ENCODE measurements at regions not wholly inside any gene's neighbourhood (a gene's known extent, or its start where the extent isn't known, plus 50 kb on each side); places are given as distances from the start of the nearest gene placed in this dataset.
"Not testable (repeated sequence)": the region's sequence is repeated elsewhere in the genome, so short reads cannot be mapped to it uniquely, and the experiment has no call there.

DNA sequence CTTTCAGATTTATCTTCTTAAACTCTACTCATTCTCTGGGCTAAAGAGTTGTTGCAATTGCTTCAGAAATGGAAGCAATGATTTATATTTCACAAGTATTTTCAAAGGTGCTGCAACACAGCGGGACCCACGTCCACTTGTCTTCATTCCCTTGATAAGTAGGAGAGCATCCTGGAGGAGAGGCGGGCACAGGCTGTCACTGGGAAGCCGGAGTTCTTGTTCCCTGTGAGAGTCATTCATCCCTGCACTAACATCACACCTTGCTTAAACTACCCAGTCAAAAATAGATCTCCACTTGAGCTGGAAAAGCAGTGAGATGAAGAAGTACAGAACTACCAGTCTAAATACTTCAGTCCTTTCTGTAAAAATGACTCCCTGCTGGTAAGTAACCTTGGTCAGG, 160.5 kb upstream of the RASSF8 start:
- no peak for DNase-seq

DNA sequence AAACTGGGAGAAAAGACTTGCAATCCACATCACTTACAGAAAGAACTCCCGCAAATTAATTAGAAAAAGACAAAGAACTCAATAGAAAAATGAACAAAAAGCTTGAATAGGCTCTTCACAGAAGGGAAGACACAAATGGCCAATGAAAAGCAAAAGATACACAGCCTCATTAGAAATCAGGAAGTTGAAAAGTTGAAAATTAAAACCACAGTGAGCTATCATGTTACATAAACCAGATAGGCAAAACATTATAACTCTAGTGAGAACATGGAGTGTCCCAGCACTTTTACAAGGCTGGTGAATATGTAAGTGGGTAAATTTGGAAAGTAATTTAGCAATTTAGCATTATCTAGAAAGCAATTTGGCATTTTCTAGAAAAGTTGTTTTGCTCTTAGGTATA, 158.4 kb upstream of the RASSF8 start:
- no peak for DNase-seq

DNA sequence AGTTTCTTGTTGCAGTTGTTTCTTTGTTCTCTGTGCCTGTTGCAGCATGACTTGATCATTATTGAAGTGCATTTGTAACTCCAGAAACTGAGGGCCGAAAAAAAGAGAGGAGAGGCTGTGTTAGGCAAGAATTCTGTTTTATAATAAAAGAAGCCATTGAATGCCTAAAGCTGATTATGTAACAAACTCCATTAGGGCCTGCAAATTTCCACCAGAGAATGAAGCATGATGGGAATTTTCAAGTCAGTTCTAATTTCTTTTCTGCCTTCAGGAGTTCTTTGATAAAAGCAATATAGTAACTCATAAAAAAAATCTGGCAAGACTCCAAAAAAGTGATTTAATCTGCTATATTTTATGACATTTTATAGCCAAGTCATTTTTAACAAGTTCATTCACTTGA, 156.7 kb upstream of the RASSF8 start:
- DNase-seq = no peak

DNA sequence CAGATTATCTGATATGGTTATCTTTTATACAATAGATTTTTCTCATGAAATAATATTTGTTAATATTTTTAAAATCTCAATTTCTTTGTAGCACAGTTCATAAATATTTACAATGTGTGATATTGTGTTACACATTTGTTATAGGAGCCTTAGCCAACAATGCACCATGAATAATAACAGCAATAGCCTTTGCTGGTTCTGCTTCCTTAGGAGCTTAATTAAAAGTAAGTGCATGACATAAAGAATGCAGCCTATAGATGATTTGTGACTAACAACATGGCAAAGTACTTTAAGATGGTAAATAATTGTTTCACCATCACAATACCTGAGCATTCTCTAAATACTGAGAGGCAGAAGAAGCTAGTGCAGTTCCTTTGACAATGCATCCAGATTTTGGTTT, 156.3 kb upstream of the RASSF8 start:
- no peak for DNase-seq

DNA sequence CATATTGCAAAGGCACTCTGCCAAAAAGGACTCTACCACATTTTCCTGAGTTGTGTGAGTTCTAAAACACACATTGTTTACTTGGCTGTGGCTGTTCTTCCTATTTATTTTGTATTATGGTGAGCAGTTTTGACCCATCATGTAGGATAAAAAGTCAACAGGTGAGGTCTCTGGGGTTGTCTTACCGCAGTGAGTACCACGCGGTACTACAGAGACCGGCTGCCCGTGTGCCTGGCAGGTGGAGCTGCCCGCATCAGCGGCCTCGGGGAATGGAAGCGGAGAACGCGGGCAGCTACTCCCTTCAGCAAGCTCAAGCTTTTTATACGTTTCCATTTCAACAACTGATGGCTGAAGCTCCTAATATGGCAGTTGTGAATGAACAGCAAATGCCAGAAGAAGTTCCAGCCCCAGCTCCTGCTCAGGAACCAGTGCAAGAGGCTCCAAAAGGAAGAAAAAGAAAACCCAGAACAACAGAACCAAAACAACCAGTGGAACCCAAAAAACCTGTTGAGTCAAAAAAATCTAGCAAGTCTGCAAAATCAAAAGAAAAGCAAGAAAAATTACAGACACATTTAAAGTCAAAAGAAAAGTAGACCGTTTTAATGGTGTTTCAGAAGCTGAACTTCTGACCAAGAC, 155.3 kb upstream of the RASSF8 start:
- DNase-seq = not testable (repeated sequence)

DNA sequence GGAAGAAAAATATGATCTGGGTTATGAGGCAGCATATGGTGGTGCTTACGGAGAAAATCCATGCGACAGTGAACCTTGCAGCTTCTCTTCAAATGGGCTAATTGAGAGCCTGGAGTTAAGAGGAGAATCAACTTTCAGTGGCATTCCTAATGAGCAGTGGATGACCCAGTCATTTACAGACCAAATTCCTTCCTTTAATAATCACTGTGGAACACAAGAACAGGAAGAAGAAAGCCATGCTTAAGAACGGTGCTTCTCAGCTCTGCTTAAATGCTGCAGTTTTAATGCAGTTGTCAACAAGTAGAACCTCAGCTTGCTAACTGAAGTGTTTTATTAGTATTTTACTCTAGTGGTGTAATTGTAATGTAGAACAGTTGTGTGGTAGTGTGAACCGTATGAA, 154.2 kb upstream of the RASSF8 start:
- not testable (repeated sequence) for DNase-seq

DNA sequence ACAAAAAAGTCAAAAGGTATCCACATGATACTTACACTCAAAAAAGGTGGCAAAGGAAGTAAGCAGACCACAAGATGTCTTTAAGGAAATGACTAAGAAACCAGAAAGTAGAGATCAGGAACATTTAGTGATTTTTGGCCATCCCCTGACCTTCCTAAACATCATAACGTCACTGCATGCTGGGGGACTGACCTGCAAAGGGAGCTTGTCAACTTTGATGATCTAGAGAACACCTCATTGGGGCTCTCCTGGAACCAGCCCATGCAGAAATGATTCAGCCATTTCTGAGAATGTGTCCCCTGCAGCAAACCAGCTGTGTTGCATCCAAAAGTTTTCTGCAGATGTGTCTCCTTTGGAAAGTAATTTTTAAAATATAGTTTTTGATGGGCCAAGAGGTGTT, 152.2 kb upstream of the RASSF8 start:
- no peak for DNase-seq

DNA sequence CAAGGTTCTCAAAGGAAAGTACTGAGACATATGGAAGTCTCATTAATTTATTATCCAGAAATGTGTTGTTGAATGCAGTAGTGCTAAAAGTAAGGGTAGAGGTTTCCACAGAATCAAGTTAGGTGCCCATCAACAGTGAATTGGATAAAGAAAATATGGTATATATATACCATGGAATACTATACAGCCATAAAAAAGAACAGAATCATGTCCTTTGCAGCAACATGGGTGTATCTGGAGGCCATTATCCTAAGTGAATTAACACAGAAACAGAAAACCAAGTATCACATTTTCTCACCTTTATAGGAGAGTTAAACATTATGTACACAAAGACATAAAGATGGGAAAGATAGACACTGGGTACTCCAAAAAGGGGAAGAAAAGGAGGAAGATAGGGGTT, 149.9 kb upstream of the RASSF8 start:
- DNase-seq = no peak

DNA sequence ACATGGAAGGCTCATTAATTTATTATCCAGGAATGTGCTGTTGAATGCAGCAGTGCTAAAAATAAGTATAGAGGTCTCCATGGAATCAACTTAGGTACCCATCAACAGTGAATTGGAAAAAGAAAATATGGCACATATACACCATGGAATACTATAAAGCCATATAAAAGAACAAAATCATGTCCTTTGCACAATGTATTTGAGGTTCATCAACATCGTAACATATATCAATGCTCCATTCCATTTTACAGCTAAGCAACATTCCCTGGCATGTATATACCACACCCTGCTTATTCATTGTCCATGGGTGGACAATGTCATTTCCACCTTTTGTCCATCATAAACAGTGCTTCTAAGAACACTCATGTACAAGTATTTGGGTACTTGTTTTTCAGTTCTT, 147.8 kb upstream of the RASSF8 start:
- no peak for DNase-seq

DNA sequence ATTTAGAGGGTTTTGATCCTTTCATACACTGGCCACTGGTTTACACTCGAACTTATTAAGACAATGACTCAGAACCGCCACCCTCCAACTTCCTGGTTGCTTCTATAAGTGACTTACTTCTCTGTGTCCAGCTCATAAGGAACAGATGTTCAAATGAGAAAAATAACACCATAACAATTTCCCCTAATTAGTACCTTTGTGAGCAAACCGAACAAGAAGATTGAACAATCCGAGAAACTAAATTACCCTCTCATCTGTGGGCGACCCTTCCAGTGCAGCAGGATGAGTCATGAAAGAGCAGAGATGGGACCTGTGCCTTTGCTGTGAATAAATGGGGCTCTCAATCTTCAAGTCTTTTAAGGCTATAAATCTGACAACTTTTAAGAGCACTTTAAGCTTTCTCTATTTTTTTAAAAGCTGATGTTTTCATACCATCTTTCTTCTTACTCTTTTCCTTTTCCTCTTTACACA, 146.8 kb upstream of the RASSF8 start:
- DNase-seq = no peak

DNA sequence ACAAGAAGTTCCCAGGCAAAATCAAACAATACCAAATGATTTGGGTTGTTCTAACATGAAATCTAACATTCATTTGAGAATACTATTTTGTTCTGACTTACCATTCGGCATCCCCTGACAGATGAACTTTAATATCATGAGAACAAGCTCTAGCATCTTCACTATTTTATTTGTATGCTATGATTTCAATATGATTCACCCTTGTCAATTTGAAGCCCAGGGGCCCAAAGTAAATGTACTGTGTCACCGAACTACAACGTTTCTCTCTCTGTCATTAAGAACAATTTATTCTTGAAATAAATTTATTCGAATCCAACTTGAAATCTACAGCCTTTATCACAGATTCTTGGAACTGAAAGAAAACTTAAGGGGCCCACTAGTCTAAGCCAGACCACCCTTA, 146.2 kb upstream of the RASSF8 start:
- no peak for DNase-seq

DNA sequence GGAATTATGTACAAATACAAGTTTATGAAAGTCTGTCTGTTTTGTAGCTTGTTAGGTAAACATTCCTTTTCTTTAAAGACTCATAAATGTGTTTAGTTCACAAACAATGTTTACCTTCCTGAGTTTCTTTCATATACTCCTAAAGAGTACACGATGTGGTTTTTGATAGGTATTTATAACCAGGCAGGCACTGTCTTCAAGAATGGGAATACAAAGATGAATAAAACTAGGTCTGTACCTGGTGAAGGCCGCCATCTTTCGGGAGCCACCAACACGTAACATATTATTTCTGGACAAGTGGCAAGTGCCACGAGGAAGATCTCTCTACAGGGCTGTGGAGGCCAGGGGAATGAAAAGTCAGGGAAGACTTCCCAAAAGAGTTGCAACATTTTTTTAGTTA, 144.6 kb upstream of the RASSF8 start:
- no peak for DNase-seq

DNA sequence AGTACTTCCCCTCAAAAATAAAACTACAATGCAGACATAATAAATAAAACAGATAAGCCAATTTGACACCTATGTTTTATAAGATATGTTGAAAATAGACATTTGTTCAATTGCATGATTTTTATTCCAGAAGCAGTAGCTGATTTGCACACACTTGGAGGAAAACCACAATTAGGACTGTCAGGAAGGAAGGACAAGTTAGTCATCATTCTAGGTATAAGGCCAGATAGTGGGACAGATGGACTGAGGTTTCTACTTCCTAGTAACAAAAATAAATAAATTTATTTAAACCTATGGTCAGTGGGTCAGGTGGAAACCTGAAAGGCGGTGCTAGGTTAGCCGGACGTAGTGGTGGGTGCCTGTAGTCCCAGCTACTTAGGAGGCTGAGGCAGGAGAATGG, 141.8 kb upstream of the RASSF8 start:
- DNase-seq = no peak

DNA sequence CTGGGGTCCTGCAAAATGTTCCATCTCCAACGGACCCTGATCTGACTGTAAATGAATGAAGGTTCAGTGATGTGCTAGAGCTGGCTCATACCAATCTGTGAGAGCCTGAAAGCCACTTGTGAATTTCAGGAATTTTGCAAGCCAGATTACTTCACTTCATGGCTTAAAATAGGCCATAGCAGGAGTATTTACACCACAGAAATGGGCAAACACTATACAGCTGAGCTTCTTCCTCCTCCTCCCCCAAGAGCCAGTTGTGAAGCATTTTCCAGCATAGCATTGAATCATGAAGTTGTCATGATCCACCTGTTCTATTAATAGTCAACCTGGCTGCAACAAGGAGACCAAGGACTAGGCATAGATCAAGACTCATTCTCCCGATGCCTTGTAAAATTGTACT, 141.3 kb upstream of the RASSF8 start:
- no peak for DNase-seq

DNA sequence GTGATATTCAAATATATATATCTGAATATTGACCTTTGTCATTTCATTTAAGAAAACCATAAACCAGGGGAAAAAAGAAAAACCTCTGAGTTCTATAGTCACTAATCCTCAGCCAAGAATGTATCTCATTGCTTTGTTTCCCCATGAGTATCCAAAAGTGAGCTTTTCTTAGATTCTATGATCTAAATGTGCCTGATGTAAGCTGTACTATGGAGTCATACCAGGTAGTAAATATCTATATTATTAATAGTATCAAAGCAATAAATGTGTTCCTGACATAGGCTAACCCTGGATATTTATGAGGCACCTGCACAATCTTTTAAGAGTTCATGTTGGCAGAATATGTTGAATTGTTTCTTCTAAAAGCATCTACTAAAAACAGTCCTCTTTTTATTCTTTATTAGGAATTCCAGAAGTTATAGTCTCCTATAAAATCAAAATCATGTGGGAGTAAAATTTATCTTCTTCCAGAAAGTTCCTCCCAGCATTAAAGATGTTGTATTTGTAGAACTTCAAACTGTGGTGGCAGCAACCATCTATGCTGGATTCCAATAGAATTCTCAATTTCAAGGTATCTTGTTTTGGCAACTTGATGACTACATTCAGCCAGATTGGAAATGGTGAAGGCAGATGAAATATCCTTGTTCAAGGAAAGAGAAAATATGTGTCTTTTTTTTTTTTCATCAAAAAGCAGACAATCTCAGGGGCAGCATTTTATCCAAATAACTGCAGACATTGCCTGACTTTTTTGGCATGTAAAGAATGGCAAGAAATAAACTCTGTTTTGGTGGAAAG, 139.7 kb upstream of the RASSF8 start:
- DNase-seq = no peak

DNA sequence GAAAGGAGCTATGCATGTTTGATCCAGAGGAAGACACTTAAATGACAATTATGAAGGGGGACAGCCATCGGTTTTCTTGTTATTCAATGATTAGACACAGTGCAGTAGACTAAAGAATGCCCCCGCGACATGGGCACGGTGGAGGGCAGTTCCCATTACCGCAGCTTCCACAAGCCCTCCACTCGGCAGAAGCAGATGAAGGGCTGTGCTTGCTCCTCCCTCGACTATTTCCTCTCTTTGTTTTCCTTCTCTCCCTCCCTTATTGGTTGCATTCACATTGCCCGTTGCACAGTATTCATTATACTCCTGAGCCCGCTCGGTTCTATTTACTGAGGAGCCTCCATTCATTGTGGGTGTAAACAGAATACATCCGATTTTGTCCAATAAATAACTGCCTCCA, 138.8 kb upstream of the RASSF8 start:
- DNase-seq = no peak

DNA sequence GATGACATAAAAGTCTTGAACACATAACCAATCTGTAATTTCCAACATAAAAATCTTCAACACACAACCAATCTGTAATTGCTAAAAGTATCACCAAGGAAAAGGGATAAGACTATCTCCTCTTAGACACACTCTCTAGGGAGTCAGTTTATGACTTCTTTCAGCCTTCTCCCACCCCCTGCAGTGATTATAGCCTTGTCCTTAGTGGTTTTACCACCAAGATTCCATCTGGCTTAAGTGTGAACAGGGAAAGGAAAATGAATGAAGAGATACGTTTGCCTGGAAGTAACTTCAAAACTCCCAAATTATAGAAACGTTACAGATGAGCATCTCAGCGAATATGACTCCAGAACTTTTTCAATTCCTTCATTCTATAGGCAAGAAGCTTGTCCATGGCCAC, 136.2 kb upstream of the RASSF8 start:
- DNase-seq = no peak

DNA sequence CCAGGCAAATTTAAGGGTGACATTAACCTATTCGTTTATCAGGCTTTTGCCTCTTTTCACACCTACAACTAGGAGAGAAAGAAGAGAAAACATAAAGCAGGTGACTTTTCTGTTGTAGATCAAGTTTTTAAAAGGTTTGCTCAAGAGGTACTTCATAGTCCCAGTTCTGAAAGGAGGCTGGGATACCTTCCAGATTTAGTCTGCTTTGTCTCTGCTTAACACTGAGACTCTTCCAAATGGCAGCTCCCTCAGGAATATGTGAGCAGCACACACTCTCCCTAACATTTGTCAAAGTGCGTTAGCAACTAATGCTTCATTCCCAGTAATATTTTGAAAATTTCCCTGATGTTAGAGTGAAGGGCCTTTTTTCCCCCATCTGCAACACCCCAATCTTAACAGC, 133.7 kb upstream of the RASSF8 start:
- no peak for DNase-seq

DNA sequence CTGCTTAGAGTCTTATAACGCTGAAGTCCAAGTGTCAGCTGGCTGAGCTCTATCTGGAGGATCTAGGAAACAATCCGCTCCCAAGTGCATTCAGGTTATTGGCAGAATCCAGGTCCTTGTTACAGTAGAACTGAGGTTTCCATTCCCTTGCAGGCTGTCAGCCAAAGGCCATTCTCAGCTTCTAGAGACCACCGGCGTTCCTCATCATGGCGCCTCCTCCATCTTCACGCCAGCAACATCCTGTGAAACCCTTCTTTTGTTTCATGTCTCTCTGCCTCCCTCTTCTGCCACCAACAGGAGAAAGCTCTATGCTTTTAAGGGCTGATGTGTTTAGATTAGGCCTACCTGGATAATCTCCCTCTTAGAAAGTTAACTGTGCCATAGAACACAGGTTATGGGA, 133.0 kb upstream of the RASSF8 start:
- no peak for DNase-seq

DNA sequence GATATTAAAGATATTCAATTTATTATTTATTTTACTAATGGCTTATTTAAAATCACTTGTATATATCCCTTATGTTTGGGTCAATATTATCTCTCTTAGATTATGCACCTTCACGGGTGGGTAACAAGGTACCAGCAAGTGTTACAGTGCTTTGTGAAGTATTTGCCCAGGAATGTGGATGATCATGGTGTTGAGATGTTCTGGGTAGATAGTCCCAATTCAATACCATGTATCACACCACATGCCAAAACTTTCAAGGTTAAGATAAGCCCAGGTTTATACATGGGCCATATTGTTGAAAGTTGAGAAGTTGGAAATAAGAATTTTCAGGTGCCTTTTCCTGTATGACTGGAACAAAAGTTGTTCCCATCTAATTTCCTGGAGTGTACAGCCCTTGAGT, 131.3 kb upstream of the RASSF8 start:
- no peak for DNase-seq

DNA sequence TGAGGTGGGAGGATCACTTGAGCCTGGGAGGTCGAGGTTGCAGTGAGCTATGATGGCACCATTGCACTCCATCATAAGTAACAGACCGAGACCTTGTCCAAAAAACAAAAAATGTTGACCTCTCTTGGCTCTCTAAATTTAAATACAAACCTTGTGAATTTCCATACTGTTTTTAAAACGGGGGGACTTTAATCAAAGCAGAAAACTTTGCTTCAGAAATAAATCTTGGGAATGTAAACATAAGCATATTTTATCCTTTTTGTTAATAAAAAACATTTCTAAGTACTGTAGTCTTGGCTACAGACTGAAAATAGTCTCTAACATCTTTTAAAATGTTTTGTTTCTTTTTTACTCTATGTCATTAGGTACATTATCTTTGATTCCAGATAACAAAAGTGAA, 130.7 kb upstream of the RASSF8 start:
- no peak for DNase-seq

DNA sequence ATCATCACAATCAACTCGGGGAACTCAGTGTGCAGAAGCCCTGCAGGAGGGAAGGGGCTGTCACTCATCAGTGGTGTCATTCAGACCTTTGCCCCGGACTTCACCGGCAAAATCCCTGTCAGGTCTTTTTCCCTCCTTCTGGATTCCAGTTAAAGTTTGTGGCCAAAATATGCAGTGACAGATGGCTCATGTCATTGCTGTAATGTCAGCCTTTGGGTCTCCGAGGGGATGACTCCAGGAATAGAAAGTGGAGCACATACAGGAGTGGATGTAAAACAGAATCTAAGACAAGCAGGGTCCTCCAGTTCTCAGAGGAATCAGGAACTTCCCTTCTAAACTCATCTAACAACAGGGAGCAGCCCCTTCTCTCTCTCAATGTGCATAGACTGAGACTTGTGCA, 130.3 kb upstream of the RASSF8 start:
- no peak for DNase-seq

DNA sequence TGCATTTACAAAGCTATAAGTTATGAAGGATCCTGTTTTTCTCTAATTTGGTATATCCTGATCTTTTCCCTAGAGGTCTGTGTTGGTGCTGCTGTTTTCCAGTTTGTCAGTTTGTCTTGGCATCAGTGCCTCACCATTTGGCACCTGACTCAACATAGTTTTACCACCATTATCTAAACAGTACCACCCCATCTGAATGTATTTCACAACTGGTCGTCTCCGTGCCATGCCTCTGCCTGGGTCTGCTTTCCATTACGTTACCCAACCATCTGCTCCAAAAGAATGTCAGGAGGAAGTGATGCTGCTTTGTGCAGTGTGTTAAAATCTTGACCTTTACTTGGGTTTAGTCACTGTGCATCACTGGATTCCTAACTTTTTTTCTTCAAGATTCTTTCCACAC, 129.3 kb upstream of the RASSF8 start:
- DNase-seq = no peak

DNA sequence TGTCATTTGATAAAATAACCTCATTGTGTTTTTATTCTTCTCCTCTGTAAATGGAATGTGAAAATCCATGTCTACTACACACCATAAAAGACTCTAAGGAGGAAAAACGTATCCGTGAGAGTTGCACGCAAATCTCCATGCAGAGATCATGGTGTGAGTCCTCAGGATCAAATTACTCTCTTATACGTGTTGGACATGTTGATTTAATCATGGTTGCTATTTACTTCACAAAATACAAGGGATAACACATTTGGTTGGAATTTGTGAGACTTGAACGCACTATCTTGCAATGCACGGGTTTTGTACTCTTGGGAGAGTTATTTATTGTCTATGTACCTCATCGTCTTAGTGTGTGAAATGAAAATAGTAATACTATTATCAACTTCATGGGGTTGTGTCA, 128.0 kb upstream of the RASSF8 start:
- DNase-seq = no peak

DNA sequence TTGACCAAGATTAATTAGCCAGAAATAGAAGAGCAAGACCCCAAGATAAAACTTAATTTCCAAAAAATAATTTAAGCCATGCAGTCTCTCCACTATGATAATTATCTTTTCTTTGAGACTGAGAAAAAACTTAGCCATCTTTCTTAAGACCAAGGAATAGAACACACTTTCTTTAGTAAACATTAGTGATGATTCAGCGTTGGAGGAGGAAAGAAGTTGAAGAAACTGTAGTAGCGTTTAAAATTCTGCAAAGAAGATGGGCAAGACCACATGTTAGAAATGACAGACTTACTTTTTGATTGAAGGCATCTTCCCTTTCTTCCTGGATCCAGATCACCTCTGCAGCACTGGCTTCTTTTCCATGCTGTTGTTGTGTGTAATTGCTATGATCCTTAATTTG, 124.8 kb upstream of the RASSF8 start:
- no peak for DNase-seq

Data from NCI-H2081 treated with DMSO at 0.1 percent for 48 hours (cell line).